ENCODE measurements at regions not wholly inside any gene's neighbourhood (a gene's known extent, or its start where the extent isn't known, plus 50 kb on each side); places are given as distances from the start of the nearest gene placed in this dataset.

DNA sequence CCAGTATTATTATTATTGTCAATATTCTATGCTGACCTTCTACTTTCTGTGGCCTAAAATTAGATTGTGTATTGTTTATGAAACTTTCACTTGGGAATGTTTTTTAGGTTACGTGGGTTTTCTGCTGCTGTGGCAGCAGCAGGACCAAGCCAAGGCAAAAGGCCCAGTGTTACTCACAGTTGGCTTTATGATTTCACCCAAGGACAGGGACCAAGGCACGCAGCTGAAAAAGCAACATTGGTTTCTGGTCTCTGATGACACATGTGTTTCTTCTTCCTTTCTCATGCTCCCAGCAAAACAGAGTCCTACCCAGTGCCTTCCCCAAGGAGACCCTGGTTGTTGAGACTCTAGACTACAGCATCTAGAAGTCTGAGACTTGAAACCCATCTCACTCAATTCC, 413.7 kb downstream of the SETD4 start:
- no peak for DNase-seq (ENCODE audit: low spot score)

DNA sequence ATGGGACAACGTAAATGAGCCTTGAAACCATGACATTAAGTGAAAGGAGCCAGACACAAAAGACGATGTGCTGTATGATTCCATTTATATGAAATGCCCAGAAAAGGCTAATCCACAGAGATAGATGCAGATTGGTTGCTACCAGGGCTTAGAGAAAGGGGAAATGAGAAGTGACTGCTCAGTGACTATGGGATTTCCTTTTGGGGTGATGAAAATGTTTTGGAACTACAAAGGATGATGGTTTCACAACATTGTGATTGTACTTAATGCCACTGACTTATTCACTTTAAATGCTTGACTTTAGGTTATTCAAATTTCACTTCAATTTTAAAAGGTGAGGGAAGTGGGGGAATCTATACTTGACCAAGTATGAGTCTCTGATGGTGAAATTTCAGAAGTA, 414.3 kb downstream of the SETD4 start:
- no peak for DNase-seq (ENCODE audit: low spot score)

GRCh38 chr21:35644523-35644922, 415.8 kb downstream of the SETD4 start:
- no peak for DNase-seq (ENCODE audit: low spot score)

DNA sequence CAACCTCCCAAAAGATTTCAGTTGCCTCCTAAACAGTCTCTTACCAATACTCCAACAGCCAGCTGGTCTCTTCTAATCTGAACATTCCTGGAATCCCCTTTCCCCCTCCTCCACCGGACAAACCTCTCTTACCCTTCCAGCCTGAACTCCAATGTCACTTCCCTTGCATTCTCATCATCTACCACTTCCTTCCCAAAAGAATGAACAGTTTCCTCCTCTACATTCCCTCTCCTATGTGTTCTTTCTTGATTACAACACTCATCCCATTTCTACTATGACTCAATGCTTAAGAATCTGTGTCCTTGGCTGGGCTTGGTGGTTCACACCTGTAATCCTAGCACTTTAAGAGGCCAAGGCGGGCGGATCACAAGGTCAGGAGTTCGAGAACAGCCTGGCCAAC, 417.1 kb downstream of the SETD4 start:
- DNase-seq (ENCODE audit: low spot score) = no peak

- DNase-seq (ENCODE audit: low spot score) = no peak
Observed at GRCh38 chr21:35641271-35642016, 418.9 kb downstream of the SETD4 start.

GRCh38 chr21:35637431-35637830, 422.9 kb downstream of the SETD4 start:
- no peak for DNase-seq (ENCODE audit: low spot score)

- no peak for DNase-seq (ENCODE audit: low spot score)
Observed at GRCh38 chr21:35635994-35636393, 424.3 kb downstream of the SETD4 start.

DNA sequence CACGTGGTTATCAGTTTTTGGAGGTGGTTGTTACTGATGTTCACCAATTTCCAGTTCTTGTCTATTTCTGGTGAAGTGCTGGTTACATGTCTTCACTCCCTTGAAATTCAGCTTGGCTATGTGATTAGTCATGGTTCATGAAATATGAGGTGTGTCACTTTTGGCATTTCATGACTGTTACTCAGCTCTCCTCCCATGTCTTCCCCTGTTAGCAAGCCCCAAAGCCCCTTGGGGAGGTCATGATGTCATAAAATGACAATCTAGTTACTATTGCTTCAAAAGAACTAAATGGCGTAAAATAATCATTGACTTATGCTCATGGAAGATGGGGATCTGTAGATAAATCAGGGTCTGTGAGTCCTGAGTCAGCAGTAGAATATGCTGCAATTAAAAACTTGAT, 425.1 kb downstream of the SETD4 start:
- DNase-seq (ENCODE audit: low spot score) = no peak

DNA sequence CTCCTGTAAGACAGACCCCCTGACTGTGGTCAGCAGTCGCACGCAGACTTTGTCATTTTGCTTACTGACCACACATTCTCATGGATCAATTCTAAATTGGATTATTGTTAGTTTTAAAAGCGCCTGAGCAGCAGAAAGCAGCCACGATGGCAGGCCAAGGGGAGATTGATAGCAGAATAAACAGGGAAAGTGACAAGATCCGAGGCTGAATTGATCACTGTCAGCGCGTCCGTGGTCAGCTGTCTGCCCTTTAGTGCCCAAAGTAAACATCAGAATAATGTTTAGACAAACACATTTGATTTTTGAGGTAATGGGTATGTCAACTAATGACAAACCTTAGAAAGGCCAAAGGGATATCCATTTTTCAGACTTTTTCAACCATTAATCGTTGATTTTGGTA, 426.8 kb downstream of the SETD4 start:
- no peak for DNase-seq (ENCODE audit: low spot score)

DNA sequence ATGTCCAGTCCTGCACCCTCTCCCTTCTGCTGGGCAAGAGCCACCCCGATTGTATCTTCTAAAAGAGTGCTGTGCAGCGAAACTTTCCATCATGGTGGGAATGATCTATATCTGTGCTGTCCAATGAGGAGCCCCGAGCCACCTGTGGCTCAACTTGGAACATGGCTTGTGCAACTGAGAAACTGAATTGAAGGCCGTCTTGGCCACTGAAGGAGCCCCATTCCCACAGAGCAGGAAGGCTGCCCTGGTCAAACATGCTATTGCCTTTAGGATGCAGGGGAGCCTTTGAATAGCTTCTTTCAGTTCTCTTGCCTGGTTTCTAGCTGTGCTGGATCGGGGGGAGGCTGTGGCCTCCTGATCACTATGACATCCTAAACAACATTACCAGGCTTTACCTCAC, 427.6 kb downstream of the SETD4 start:
- DNase-seq (ENCODE audit: low spot score) = no peak

GRCh38 chr21:35628316-35628715, 432.0 kb downstream of the SETD4 start:
- DNase-seq (ENCODE audit: low spot score) = no peak

DNA sequence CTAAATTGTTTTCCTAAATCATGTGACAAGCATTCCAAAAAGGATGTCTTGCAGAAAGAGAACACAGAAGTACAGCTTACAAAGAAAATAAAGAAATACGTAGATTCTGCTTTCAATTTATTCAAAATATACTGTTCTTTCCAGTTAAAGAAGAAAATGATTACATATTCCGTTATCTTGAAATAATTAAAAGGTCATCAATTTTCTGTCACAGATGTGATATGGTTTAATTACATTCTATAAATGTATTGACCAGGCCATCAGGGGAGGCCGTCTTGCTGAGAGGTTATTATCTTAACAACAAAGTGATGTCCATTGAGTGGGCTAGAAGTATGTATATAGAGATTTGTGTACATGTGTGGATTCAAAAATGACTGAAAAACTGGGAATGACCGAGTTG, 432.9 kb downstream of the SETD4 start:
- no peak for DNase-seq (ENCODE audit: low spot score)

GRCh38 chr21:35625576-35625975, 434.8 kb downstream of the SETD4 start:
- DNase-seq (ENCODE audit: low spot score) = no peak

DNA sequence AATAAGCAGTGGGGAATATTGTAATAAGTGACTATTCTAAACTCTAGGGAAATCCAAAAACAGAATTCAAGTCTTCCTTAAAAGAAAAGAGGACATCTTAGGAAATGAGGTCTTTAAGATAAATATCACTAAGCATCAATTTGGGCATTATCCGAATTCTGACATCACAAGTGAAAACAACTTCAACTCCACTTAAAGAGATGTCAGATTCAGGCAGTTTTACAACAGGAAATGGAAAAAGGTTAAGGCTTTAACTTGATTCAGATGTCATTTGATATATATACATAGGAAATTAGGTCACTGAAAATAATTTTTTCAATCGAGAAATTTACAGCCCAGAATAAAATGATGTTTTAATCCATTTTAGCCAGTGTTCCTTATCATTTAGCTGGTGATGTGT, 435.4 kb downstream of the SETD4 start:
- no peak for DNase-seq (ENCODE audit: low spot score)

DNA sequence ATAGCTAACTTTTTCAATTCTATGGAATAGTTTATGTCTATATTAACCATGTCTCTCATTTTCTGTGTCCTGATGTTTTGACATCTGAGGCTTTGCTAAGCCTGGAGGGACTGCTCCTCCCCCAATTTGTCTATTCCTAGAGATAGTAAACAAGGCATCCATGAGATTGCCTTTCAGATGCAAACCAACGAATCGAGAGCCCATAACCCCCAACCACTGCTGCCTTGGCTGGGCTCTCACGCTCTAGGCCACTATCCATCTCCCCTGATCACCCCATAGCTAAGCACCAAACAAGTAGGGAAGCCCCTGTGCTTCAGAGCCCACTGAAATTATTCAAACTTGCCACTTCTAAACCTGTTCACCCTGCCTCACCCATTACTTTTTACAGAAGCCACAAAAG, 437.7 kb downstream of the SETD4 start:
- DNase-seq (ENCODE audit: low spot score) = no peak

DNA sequence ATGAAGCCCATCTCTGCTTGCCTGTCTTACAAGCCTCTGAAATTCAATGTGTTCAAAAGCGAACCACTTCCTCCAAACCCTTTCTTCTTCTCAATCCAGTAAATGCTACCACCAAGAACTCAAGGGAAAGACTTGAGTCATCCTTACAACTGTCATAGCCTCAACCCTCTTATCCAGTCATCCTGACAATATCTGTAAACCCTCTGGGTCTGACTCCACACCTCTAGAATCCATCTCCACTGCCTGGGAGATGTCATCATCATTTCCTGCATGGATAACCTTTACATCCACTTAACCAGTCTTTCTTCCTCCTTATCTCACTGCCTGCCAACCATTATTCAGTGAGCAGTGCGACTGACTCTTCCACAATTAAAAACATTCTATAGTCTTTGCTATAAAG, 441.1 kb downstream of the SETD4 start:
- no peak for DNase-seq (ENCODE audit: low spot score)

GRCh38 chr21:35617491-35617890, 442.8 kb downstream of the SETD4 start:
- DNase-seq (ENCODE audit: low spot score) = no peak

- no peak for DNase-seq (ENCODE audit: low spot score)
Observed at GRCh38 chr21:35616090-35616489, 444.2 kb downstream of the SETD4 start.

GRCh38 chr21:35615325-35615724, 445.0 kb downstream of the SETD4 start:
- DNase-seq (ENCODE audit: low spot score) = no peak

DNA sequence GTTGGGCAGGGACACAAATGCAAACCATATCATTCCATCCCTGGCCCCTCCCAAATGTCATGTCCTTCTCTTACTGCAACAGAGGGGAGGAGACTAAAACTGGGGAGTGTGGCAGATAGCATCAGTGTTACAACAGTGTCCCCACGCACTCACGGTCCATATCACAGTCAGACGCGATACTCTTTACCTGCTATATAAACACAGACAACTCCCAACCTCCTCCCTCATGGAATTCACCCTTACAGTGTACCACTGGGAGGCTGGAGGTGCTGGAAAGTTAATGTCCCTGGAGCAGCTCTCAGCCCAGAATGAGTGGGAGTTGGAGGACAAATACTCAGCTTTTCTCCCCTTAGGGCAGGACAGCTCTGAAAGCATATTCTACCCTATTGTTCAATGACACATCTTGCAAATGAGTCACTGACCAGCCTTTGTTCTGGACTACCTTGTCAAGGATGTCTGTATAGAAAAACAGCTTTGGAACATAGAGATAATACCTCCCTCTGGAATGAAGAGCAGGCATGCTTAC, 445.9 kb downstream of the SETD4 start:
- DNase-seq (ENCODE audit: low spot score) = no peak

DNA sequence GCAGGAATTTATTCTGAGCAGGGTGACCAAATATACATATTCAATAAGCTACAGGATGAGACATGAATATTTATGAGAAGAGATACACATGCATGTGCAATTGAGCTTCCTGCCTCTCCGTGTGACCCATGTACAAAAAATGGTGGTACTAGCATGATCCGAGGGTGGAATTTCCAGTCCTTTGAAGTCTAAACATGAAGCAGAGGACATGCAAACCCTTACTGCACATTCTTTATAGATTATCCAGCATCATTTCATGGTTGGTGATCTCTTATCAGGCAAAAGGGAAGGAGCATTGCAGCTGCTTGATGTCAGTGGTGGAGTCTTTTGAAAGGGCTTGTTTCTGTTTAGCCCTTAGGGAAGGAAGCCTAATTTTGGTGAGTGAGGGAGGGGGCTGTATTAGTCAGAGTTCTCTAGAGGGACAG, 448.6 kb downstream of the SETD4 start:
- DNase-seq (ENCODE audit: low spot score) = no peak

GRCh38 chr21:35609263-35609662, 451.1 kb downstream of the SETD4 start:
- DNase-seq (ENCODE audit: low spot score) = no peak

DNA sequence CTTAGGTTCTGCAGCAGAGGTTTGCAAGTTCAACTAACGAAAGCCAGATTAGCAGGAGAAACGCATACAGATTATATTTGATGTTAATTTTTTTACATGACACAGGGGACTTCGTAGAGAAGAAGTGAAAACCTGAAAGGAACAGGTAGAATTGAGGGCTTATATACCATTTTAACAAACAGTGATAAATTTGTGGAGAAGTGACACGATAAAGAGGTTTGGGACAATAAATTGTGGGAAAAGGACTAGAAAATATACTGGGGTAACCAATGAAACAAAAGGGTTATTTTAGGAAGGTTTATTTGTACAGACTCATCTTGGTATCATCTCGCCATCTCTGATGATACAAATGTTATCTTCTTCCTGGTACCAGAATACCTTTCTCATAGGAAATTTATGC, 452.9 kb downstream of the SETD4 start:
- DNase-seq (ENCODE audit: low spot score) = no peak

- no peak for DNase-seq (ENCODE audit: low spot score)
Observed at GRCh38 chr21:35606578-35606977, 453.7 kb downstream of the SETD4 start.
